GM23248 (cell line): ENCODE measurements at regions not wholly inside any gene's neighbourhood (a gene's known extent, or its start where the extent isn't known, plus 50 kb on each side); places are given as distances from the start of the nearest gene placed in this dataset.

Experiments
- EZH2 ChIP-seq: fragments of 200-600 bp; sonication (generic); IDR thresholded peaks from 2 replicates; pipeline ENCODE4 v1.6.1; 2018; ENCODE audit warnings: antibody characterized with exemption, mild to moderate bottlenecking; ENCODE audit not compliant: insufficient read depth, poor library complexity, severe bottlenecking
- EZH2phosphoT487 ChIP-seq: fragments of 200-600 bp; sonication (generic); IDR thresholded peaks from 2 replicates; pipeline ENCODE4 v1.6.1; 2018; ENCODE audit warnings: antibody characterized with exemption, moderate library complexity, mild to moderate bottlenecking, low read depth; ENCODE audit not compliant: insufficient read depth

- TF ChIP-seq EZH2phosphoT487 (no peak), EZH2 (no peak)
These were observed 102.7 kb upstream of the TOP1 start for GRCh38 chr20:40925829-40926510.
